ENCODE measurements at regions not wholly inside any gene's neighbourhood (a gene's known extent, or its start where the extent isn't known, plus 50 kb on each side); places are given as distances from the start of the nearest gene placed in this dataset.

- intact Hi-C loops (cut with DNase I) = no loop called here
These were observed 424.1 kb upstream of the NFE2L3 start for GRCh38 chr7:25727876-25728275.

GRCh38 chr7:25731068-25731845 lies 420.7 kb upstream of the NFE2L3 start:
- DNase-seq (no peak), ATAC-seq (no peak)
- Histone ChIP-seq H3K27ac (no peak overlapping the region), H3K36me3 (no peaks in the 10 kb centered on the region), H3K27me3 (no peaks in the 10 kb centered on the region), H3K4me3 (no peak overlapping the region), H3K4me1 (no peaks in the 10 kb centered on the region), H3K9me3 (no peaks in the 10 kb centered on the region)
- intact Hi-C loops (cut with DNase I) = no loop called here
- TF ChIP-seq CTCF (IDR thresholded peaks at IDR 0.05) = no peak
- TF ChIP-seq POLR2A (IDR thresholded peaks at IDR 0.05) = no peak
- WGBS (ENCODE audit: insufficient coverage, low coverage, low lambda C conversion rate, missing lambda C conversion rate) = 23% methylated on average over 8 of the region's 8 CpGs

More at GRCh38 chr7:25727876-25728275, 424.1 kb upstream of the NFE2L3 start:
- no peak for DNase-seq
- TF ChIP-seq POLR2A (IDR thresholded peaks at IDR 0.05) (no peak), CTCF (IDR thresholded peaks at IDR 0.05) (no peak)
- Histone ChIP-seq H3K4me1 (no peaks in the 10 kb centered on the region), H3K36me3 (no peaks in the 10 kb centered on the region), H3K27ac (no peak overlapping the region), H3K27me3 (no peaks in the 10 kb centered on the region), H3K4me3 (no peak overlapping the region), H3K9me3 (no peaks in the 10 kb centered on the region)
- ATAC-seq = no peak
- 66% methylated on average over 2 of the region's 2 CpGs for WGBS (ENCODE audit: insufficient coverage, low coverage, low lambda C conversion rate, missing lambda C conversion rate)

- Histone ChIP-seq H3K36me3 (no peaks in the 10 kb centered on the region), H3K27me3 (no peaks in the 10 kb centered on the region), H3K27ac (no peak overlapping the region), H3K4me3 (no peak overlapping the region), H3K4me1 (no peaks in the 10 kb centered on the region), H3K9me3 (no peaks in the 10 kb centered on the region)
- intact Hi-C loops (cut with DNase I) = no loop called here
- ATAC-seq (no peak), DNase-seq (no peak)
- TF ChIP-seq CTCF (IDR thresholded peaks at IDR 0.05) = no peak
- TF ChIP-seq POLR2A (IDR thresholded peaks at IDR 0.05) = no peak
- WGBS (ENCODE audit: insufficient coverage, low coverage, low lambda C conversion rate, missing lambda C conversion rate) = 73% methylated on average over 3 of the region's 3 CpGs
These were observed 420.2 kb upstream of the NFE2L3 start for GRCh38 chr7:25731846-25732245.

- TF ChIP-seq CTCF (IDR thresholded peaks at IDR 0.05) (no peak), POLR2A (IDR thresholded peaks at IDR 0.05) (no peak)
- intact Hi-C loops (cut with DNase I) = no loop called here
- Histone ChIP-seq H3K4me3 (no peak overlapping the region), H3K27ac (no peak overlapping the region), H3K4me1 (no peaks in the 10 kb centered on the region), H3K36me3 (no peaks in the 10 kb centered on the region), H3K9me3 (no peaks in the 10 kb centered on the region), H3K27me3 (no peaks in the 10 kb centered on the region)
- no peak for ATAC-seq
- 54% methylated on average over 9 of the region's 12 CpGs for WGBS (ENCODE audit: insufficient coverage, low coverage, low lambda C conversion rate, missing lambda C conversion rate)
- no peak for DNase-seq
These were observed 419.2 kb upstream of the NFE2L3 start for GRCh38 chr7:25732766-25733217.
